Omental fat pad (tissue), 3 donors: ENCODE measurements at regions not wholly inside any gene's neighbourhood (a gene's known extent, or its start where the extent isn't known, plus 50 kb on each side); places are given as distances from the start of the nearest gene placed in this dataset.

Experiments
- ATAC-seq: fragments of 150-250 bp; one replicate; pipeline ENCODE4 v1.9.1; 2016; ENCODE audit warnings: mild to moderate bottlenecking, moderate library complexity; ENCODE audit not compliant: low FRiP score
- DNase-seq: peaks from one replicate; pipeline ENCODE4 v3.0.0-alpha.2; 2019; ENCODE audit warnings: low spot score
- CTCF ChIP-seq, 3 donors: fragments of 450-650 bp; IDR thresholded peaks; one replicate each; pipeline ENCODE4 v1.5.1; 2016 to 2017; ENCODE audit warnings: antibody characterized with exemption in 3 of 3, mild to moderate bottlenecking in 3 of 3, moderate library complexity in 2 of 3

GRCh38 chr5:53331463-53331862, 149.0 kb upstream of the FST start:
- TF ChIP-seq CTCF (IDR thresholded peaks at IDR 0.05), result no peak
- ATAC-seq (no peak), DNase-seq (no peak)

DNA sequence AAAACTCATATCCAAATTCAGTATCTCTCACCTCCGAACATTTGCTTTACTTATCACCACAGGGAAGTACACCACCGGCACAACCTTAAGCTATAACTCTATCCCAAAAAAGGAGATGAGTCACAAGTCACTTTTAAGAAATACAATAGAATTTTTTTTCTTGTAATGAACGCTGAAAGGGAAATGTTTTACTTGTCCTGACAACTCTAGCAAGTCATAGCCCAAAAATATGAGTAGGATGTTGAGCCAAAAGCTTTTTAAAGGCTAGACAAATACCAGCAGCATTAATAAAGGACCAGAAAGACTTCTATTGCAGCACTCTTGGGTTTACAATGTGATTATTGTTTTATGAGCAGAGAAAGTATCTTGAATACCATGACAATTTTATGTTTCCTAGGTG, 147.3 kb upstream of the FST start:
- TF ChIP-seq CTCF (IDR thresholded peaks at IDR 0.05), result no peak
- ATAC-seq (no peak), DNase-seq (no peak)

DNA sequence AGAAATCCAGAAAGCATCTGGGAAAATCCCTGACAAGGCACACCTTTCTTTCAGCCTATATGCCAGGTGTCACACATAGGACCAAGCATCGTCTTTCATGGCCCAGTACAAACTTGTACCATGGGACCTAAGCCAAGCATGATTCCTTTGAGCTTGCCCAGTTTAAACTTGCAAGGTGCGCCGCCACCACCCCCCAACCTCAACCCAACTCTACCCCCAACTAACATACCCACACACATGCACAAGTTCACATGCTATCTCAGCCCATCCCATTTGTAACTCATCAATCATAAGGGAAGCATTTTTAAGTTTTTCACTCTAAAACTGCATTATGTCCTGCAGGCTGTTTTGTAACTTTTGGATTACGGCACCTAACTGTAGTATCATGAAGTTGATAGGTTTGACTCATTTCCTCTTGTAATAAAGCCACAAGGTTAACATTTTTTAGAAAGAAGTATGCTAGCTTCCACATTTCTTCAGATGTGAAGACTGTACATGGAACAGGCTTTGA, 145.9 kb upstream of the FST start:
- TF ChIP-seq CTCF (IDR thresholded peaks at IDR 0.05), result no peak
- DNase-seq (no peak), ATAC-seq (no peak)

- ATAC-seq (no peak), DNase-seq (no peak)
- TF ChIP-seq CTCF (IDR thresholded peaks at IDR 0.05), result no peak
Observed at GRCh38 chr5:53335115-53335514, 145.3 kb upstream of the FST start.

DNA sequence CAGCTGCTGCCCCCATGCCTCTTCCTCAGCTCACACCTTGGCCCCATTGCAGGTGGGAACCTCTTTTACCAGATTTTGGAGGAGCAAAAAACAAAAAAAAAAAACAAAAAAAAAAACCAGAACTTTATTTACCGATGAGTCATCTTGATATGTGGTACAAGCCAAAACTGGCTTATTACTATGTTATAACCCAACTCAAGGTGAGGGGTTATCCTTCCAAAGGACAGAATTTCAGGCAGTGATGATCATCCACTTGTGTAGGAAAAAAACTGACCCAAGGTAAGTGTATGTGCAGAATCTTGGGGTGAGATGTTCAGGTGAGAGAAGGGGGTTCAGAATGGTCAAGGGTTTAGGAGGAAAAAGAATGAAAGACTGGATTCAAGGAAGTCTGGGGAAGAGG, 142.6 kb upstream of the FST start:
- TF ChIP-seq CTCF (IDR thresholded peaks at IDR 0.05), result no peak
- DNase-seq (no peak), ATAC-seq (no peak)

DNA sequence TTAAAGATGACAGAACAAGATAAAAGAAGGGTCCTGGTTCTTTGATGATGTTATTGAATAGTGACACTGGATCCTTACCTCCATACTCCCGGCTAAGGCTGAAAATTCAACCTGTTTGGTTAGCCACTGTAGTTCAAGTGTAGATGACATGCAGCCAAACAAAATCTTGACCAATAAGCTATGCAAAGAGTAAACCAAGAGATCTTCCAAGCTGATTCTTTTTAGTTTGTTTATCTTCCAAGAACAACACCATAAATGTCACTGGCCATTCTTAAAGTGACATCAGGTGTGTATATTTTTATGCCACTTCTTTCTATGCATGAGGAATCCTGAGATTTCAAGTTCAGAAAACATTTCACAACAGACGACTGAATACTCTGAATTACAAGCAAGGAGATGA, 141.5 kb upstream of the FST start:
- DNase-seq, result no peak
- no peak for ATAC-seq
- no peak for TF ChIP-seq CTCF (IDR thresholded peaks at IDR 0.05)

DNA sequence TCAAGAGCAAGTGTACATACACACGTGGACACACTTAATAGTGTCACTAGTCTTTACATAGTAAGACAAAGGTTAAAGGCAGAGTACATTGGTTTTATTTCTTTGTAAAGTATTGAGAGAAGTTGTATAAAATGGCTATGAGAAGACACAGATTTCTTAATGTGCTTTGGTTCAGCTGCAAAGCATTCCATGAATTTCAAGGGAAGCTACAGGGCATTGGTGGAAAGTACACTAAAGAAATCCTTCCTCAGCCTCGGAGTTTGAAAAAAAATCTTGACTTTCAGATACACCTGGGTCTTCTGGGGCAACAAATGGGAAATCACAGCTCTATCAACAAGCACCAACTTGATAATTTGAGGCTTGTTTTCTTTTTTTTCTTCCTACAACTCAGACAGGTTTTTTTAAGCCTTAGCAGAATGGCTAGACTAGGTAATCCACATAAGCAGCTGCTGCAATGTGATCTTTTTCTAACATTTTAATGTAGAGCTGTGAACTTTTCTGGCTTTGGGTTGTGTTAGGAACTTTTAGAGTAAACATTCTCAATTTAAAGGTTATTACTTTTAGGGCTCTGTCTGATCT, 140.4 kb upstream of the FST start:
- ATAC-seq (no peak), DNase-seq (no peak)
- TF ChIP-seq CTCF (IDR thresholded peaks at IDR 0.05), result no peak
